Endothelial cell (in vitro differentiated cells): ENCODE measurements at regions not wholly inside any gene's neighbourhood (a gene's known extent, or its start where the extent isn't known, plus 50 kb on each side); places are given as distances from the start of the nearest gene placed in this dataset.

Experiments used
- DNase-seq: peaks from one replicate; pipeline ENCODE4 v3.0.0; 2021; ENCODE audit warnings: low spot score
- H3K27ac Mint-ChIP-seq: one replicate; pipeline ENCODE4 v1.8.0; 2021; ENCODE audit warnings: mixed read lengths, inconsistent platforms; ENCODE audit not compliant: unreplicated experiment
- H3K27me3 Mint-ChIP-seq: one replicate; pipeline ENCODE4 v1.8.0; 2021; ENCODE audit warnings: mild to moderate bottlenecking, moderate library complexity, mixed read lengths, inconsistent platforms; ENCODE audit not compliant: unreplicated experiment
- H3K36me3 Mint-ChIP-seq: one replicate; pipeline ENCODE4 v1.8.0; 2021; ENCODE audit warnings: mild to moderate bottlenecking, low read depth, mixed read lengths, inconsistent platforms; ENCODE audit not compliant: unreplicated experiment
- H3K4me1 Mint-ChIP-seq: one replicate; pipeline ENCODE4 v1.8.0; 2021; ENCODE audit warnings: mild to moderate bottlenecking, mixed read lengths, inconsistent platforms; ENCODE audit not compliant: unreplicated experiment
- H3K4me3 Mint-ChIP-seq: one replicate; pipeline ENCODE4 v1.8.0; 2021; ENCODE audit warnings: mild to moderate bottlenecking, mixed read lengths, inconsistent platforms; ENCODE audit not compliant: unreplicated experiment
- H3K9me3 Mint-ChIP-seq: one replicate; pipeline ENCODE4 v1.8.0; 2021; ENCODE audit warnings: mixed read lengths, inconsistent platforms; ENCODE audit not compliant: unreplicated experiment
- CTCF ChIP-seq: fragments of 200-600 bp; sonication (generic); IDR thresholded peaks from one replicate; pipeline ENCODE4 v1.5.0; 2021; ENCODE audit warnings: antibody characterized with exemption; ENCODE audit not compliant: unreplicated experiment

GRCh38 chr10:112887968-112888367, 62.1 kb upstream of the TCF7L2 start:
- Mint-ChIP-seq H3K27ac (no peak overlapping the region), H3K9me3 (no peaks in the 10 kb centered on the region), H3K4me1 (no peaks in the 10 kb centered on the region), H3K4me3 (no peak overlapping the region), H3K27me3 (peaks cover 3% of the 10 kb centered on the region), H3K36me3 (no peaks in the 10 kb centered on the region)
- TF ChIP-seq CTCF, result no peak
- no peak for DNase-seq

GRCh38 chr10:112895292-112895691, 54.8 kb upstream of the TCF7L2 start:
- no peak for TF ChIP-seq CTCF

GRCh38 chr10:112896273-112896672, 53.8 kb upstream of the TCF7L2 start:
- DNase-seq, result no peak
- peaks cover 4% of the 10 kb centered on the region for H3K4me1 Mint-ChIP-seq
- H3K36me3 Mint-ChIP-seq, result no peaks in the 10 kb centered on the region
- H3K27ac Mint-ChIP-seq, result no peak overlapping the region
- H3K9me3 Mint-ChIP-seq, result no peaks in the 10 kb centered on the region
- no peak for TF ChIP-seq CTCF
- H3K27me3 Mint-ChIP-seq, result peaks cover 2% of the 10 kb centered on the region
- no peak overlapping the region for H3K4me3 Mint-ChIP-seq

More at GRCh38 chr10:112895292-112895691, 54.8 kb upstream of the TCF7L2 start:
- Mint-ChIP-seq H3K27ac (no peak overlapping the region), H3K4me3 (no peak overlapping the region), H3K4me1 (peaks cover 4% of the 10 kb centered on the region), H3K9me3 (no peaks in the 10 kb centered on the region), H3K36me3 (no peaks in the 10 kb centered on the region), H3K27me3 (peaks cover 2% of the 10 kb centered on the region)
- no peak for DNase-seq

- Mint-ChIP-seq H3K4me3 (no peak overlapping the region), H3K4me1 (peaks cover 4% of the 10 kb centered on the region)
These were observed 53.3 kb upstream of the TCF7L2 start for GRCh38 chr10:112896722-112897121.

More at GRCh38 chr10:112896722-112897121, 53.3 kb upstream of the TCF7L2 start:
- no peak overlapping the region for H3K27ac Mint-ChIP-seq
- H3K36me3 Mint-ChIP-seq, result no peaks in the 10 kb centered on the region
- DNase-seq, result no peak
- no peaks in the 10 kb centered on the region for H3K9me3 Mint-ChIP-seq
- no peak for TF ChIP-seq CTCF
- peaks cover 2% of the 10 kb centered on the region for H3K27me3 Mint-ChIP-seq
